ENCODE measurements at regions not wholly inside any gene's neighbourhood (a gene's known extent, or its start where the extent isn't known, plus 50 kb on each side); places are given as distances from the start of the nearest gene placed in this dataset.

DNA sequence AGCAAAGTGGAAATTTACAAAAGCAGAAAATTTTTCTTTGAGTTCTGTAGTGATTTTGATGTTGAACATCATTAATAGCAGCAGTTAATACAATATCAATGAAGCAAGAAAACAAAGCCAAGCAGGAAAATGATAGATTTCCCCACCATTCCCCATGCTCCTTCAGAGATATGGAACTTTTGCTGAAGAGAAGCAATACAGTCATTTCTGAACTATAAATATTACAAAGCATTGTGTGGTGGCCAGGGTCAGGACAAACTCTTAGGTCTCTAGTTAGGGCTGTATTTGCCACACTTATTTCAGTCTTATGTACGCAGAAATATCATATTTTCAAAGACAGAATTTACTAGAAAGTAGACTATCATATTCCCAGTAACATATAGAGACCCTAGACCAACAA is 88.8 kb upstream of the P3H2 start:
- H3K27me3 Mint-ChIP-seq (ENCODE audit: low read depth) = no peaks in the 10 kb centered on the region
- Histone ChIP-seq H3K9me3 (ENCODE audit: control insufficient read depth, low read depth, low read length) (no peaks in the 10 kb centered on the region), H2BK120ac (ENCODE audit: low read depth, low read length, poor library complexity, severe bottlenecking) (no peak overlapping the region), H3K27ac (ENCODE audit: insufficient read length, low read depth, low read length) (no peak overlapping the region), H2BK20ac (ENCODE audit: low read depth, low read length, poor library complexity, severe bottlenecking) (no peak overlapping the region), H3K4me1 (ENCODE audit: insufficient read depth, low read length) (no peaks in the 10 kb centered on the region), H4K91ac (ENCODE audit: insufficient read length, low read depth, low read length) (no peak overlapping the region), H4K5ac (ENCODE audit: insufficient read length, low read depth, low read length) (no peak overlapping the region), H2BK15ac (ENCODE audit: low read depth, low read length) (no peak overlapping the region), H3K27me3 (ENCODE audit: insufficient read depth, low read length) (no peaks in the 10 kb centered on the region), H3T11ph (ENCODE audit: low read length) (no peak overlapping the region), H3K23me2 (ENCODE audit: insufficient read length, low read depth, low read length, poor library complexity, severe bottlenecking) (no peaks in the 10 kb centered on the region), H3K56ac (ENCODE audit: insufficient read length, low read depth, low read length) (no peak overlapping the region), H3K4ac (ENCODE audit: low read depth, low read length) (no peak overlapping the region), H3K79me2 (ENCODE audit: insufficient read depth, low read length) (no peaks in the 10 kb centered on the region), H3K9ac (ENCODE audit: extremely low read depth, insufficient read length, low read length) (no peak overlapping the region), H3K23ac (ENCODE audit: insufficient read length, low read depth, low read length) (no peak overlapping the region), H2AK5ac (ENCODE audit: insufficient read length, low read length) (no peak overlapping the region), H4K20me1 (ENCODE audit: control insufficient read depth, insufficient read depth, insufficient read length) (no peaks in the 10 kb centered on the region), H2BK12ac (ENCODE audit: insufficient read length, low read depth, low read length) (no peak overlapping the region), H2BK5ac (ENCODE audit: insufficient read length, low read length) (no peak overlapping the region), H3K79me1 (ENCODE audit: insufficient read depth, low read depth, low read length, poor library complexity, severe bottlenecking) (no peaks in the 10 kb centered on the region), H3K14ac (ENCODE audit: insufficient read depth, low read length) (no peak overlapping the region), H3K18ac (ENCODE audit: insufficient read length, low read depth, low read length) (no peak overlapping the region), H3K4me2 (ENCODE audit: insufficient read depth, insufficient read length, low read length) (no peak overlapping the region), H2AFZ (ENCODE audit: low read length) (no peak overlapping the region), H4K8ac (replicated peaks; ENCODE audit: insufficient read length, low read depth, low read length) (no peak overlapping the region)
- DNase-seq = no peak
- no peak for TF ChIP-seq CTCF (conservative IDR thresholded peaks at IDR 0.05)
- peaks cover 4 to 19% (median 4%) of the 10 kb centered on the region in 3 experiments; a peak in 5 of 7 replicates for H3K36me3 Mint-ChIP-seq (ENCODE audit: insufficient read depth in 1 of 3, low read depth in 3 of 3)
- no peaks in the 10 kb centered on the region for H3K4me1 Mint-ChIP-seq
- H3K9me3 Mint-ChIP-seq = peaks cover 6 to 14% of the 10 kb centered on the region in 2 experiments; a peak in 4 of 5 replicates
- H3K27ac Mint-ChIP-seq = no peak overlapping the region
- H3K4me3 Mint-ChIP-seq = no peak overlapping the region
- no CpG with 5 or more reads among the region's 1 CpG for WGBS (ENCODE audit: extremely low coverage, insufficient read length, low lambda C conversion rate)

Measured in H9 (cell line).